Adrenal gland (tissue), 9 donors: ENCODE measurements at regions not wholly inside any gene's neighbourhood (a gene's known extent, or its start where the extent isn't known, plus 50 kb on each side); places are given as distances from the start of the nearest gene placed in this dataset.

Experiments used
- DNase-seq, 7 donors: peaks; one replicate each; pipeline ENCODE4 v3.0.0-alpha.2; 2019 to 2020
- H3K27ac ChIP-seq, 5 donors: fragments of 200-600 bp; sonication (generic) in 4 of 5; 1 replicate in 3 of 5; 2 replicates in 2 of 5; pipeline versions ENCODE4 v1.5.1 to v1.8.0; 2016 to 2020; ENCODE audit warnings: mild to moderate bottlenecking in 1 of 5
- H3K27me3 ChIP-seq: fragments of 200-600 bp; 2 replicates; pipeline ENCODE4 v1.8.0; 2021
- H3K36me3 ChIP-seq, 2 donors: fragments of 200-600 bp; replicated peaks in 1 of 2; 1 replicate in 1 of 2; 2 replicates in 1 of 2; pipeline versions ENCODE4 v1.5.1 to v1.8.0; 2018 to 2022
- H3K4me1 ChIP-seq, 2 donors: fragments of 200-600 bp; replicated peaks in 1 of 2; 1 replicate in 1 of 2; 2 replicates in 1 of 2; pipeline versions ENCODE4 v1.5.1 to v1.8.0; 2018 to 2021
- H3K4me3 ChIP-seq, 4 donors: fragments of 200-600 bp; sonication (generic) in 3 of 4; one replicate each; pipeline ENCODE4 v1.5.1; 2016 to 2018
- H3K9me3 ChIP-seq, 3 donors: fragments of 200-600 bp; sonication (generic) in 1 of 3; replicated peaks in 1 of 3; 1 replicate in 2 of 3; 2 replicates in 1 of 3; pipeline versions ENCODE4 v1.5.1 to v1.8.0; 2016 to 2021
- POLR2A ChIP-seq, 2 donors: fragments of 450-650 bp; IDR thresholded peaks; one replicate each; pipeline ENCODE4 v1.6.1; 2017; ENCODE audit warnings: antibody characterized with exemption in 2 of 2, mild to moderate bottlenecking in 2 of 2, moderate library complexity in 1 of 2
- WGBS, 4 donors: extraction: QIAGEN DNeasy Blood & Tissue Kit in 2 of 4; methylation state at CpG; one replicate each; pipeline versions ENCODE4 v1.1.5 to v1.1.7; 2013 to 2017; 5-methylcytosine and 5-hydroxymethylcytosine counted together
- intact Hi-C, 2 donors: fragments of 100-400 bp; cut with DNase I; formaldehyde crosslinking; loops; one replicate each; pipeline versions ENCODE4 v1.14.1 to v1.15.0; 2022 to 2023
- TF ChIP-seq, protein P1 (sequence below), 6 experiments: fragments of 450-650 bp in 4 of 6; fragments of 200-600 bp in 2 of 6; sonication (generic) in 1 of 6; IDR thresholded peaks; 1 replicate in 5 of 6; 2 replicates in 1 of 6; pipeline versions ENCODE4 v1.5.1 to v1.8.0; 2016 to 2021; ENCODE audit warnings: antibody characterized with exemption in 6 of 6, mild to moderate bottlenecking in 2 of 6, moderate library complexity in 1 of 6
- donor health status: healthy with polysubstance abuse.
- donor health status: Bipolar disorder and iron deficiency.
- donor health status: DM: yes; HTN: yes; CAD: no.
- donor health status: DM: no; HTN: no; CAD: no.
- donor health status: DM: no; HTN: no; CAD: no.

GRCh38 chr18:3397786-3398185, 52.2 kb upstream of the TGIF1 start:
- DNase-seq: no peak
- Histone ChIP-seq H3K9me3 (no peaks in the 10 kb centered on the region), H3K27me3 (no peaks in the 10 kb centered on the region), H3K4me3 (no peak overlapping the region), H3K4me1 (no peaks in the 10 kb centered on the region), H3K27ac (no peak overlapping the region), H3K36me3 (no peaks in the 10 kb centered on the region)
- intact Hi-C loops: no loop called here
- TF ChIP-seq, protein P1, sequence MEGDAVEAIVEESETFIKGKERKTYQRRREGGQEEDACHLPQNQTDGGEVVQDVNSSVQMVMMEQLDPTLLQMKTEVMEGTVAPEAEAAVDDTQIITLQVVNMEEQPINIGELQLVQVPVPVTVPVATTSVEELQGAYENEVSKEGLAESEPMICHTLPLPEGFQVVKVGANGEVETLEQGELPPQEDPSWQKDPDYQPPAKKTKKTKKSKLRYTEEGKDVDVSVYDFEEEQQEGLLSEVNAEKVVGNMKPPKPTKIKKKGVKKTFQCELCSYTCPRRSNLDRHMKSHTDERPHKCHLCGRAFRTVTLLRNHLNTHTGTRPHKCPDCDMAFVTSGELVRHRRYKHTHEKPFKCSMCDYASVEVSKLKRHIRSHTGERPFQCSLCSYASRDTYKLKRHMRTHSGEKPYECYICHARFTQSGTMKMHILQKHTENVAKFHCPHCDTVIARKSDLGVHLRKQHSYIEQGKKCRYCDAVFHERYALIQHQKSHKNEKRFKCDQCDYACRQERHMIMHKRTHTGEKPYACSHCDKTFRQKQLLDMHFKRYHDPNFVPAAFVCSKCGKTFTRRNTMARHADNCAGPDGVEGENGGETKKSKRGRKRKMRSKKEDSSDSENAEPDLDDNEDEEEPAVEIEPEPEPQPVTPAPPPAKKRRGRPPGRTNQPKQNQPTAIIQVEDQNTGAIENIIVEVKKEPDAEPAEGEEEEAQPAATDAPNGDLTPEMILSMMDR (IDR thresholded peaks at IDR 0.05): no peak
- TF ChIP-seq POLR2A (IDR thresholded peaks at IDR 0.05): no peak
- WGBS, 4 donors: 67 to 95% (median 73%) methylated on average over 2 of the region's 2 CpGs
